ENCODE measurements at regions not wholly inside any gene's neighbourhood (a gene's known extent, or its start where the extent isn't known, plus 50 kb on each side); places are given as distances from the start of the nearest gene placed in this dataset.

DNA sequence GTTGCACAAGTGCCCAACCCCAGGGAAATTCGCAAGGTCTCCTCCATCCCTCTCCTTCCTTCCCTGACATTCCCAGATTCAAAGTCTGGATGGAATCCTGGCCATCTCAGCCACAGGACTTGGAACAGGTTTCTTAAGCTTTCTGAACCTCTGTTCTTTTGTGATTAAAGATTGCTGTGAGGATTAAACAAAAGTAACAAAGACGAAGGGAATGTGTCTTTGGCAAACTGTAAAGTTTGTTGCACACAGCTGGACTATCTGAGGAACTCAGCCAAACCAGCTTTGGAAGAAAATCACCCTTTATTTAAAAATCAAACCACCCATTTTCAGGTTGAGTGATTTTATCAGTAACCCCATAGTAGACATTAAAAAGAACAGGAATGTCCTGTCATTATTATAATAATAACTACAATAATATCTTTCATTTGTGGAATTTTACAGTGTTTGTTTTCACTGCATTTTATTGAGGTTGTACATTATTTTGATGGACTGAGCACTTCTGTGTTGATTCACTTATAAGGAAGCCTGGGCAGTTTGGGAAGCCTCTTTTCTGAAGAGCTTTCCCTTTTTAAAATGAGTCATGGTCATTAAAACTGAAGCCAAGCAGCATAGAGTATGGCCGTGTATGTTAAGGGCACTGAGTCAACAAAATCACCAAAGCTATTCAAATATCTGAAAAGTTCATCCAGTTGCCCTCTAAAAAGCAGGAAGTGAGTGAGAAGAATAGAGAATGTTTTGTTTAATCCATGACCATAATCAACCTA is 310.2 kb downstream of the AGTPBP1 start:
- TF ChIP-seq, protein P1, sequence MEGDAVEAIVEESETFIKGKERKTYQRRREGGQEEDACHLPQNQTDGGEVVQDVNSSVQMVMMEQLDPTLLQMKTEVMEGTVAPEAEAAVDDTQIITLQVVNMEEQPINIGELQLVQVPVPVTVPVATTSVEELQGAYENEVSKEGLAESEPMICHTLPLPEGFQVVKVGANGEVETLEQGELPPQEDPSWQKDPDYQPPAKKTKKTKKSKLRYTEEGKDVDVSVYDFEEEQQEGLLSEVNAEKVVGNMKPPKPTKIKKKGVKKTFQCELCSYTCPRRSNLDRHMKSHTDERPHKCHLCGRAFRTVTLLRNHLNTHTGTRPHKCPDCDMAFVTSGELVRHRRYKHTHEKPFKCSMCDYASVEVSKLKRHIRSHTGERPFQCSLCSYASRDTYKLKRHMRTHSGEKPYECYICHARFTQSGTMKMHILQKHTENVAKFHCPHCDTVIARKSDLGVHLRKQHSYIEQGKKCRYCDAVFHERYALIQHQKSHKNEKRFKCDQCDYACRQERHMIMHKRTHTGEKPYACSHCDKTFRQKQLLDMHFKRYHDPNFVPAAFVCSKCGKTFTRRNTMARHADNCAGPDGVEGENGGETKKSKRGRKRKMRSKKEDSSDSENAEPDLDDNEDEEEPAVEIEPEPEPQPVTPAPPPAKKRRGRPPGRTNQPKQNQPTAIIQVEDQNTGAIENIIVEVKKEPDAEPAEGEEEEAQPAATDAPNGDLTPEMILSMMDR (conservative IDR thresholded peaks at IDR 0.05; ENCODE audit: low read length), result no peak
- no peak for TF ChIP-seq EZH2phosphoT487 (IDR thresholded peaks at IDR 0.05; ENCODE audit: borderline replicate concordance)

All from Loucy (cell line).